ENCODE measurements at regions not wholly inside any gene's neighbourhood (a gene's known extent, or its start where the extent isn't known, plus 50 kb on each side); places are given as distances from the start of the nearest gene placed in this dataset.

DNA sequence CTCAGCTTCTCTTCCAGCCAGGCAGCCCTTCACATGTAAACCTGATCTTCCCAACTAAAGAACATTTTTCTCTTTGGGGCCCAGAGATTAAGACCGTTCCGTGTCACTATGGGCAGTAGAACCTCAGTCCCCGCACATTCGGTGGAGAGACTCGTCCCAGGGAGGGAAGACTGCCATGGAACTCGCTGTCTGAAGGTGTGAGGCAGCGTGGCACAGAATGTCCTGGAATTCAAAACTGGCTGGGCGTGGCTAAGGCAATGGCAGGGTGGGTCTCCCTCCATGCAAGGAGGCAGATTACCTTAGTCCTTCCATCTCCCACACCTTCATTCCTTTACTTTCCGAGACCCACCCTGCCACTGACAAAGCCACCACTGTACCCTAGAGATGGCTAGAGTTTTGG lies 57.4 kb upstream of the ZNF354A start:
- Histone ChIP-seq H3K4me3 (ENCODE audit: low read depth, low read length) (no peak overlapping the region), H3K4me1 (no peaks in the 10 kb centered on the region), H3K27me3 (no peaks in the 10 kb centered on the region), H3K36me3 (peaks cover 8% of the 10 kb centered on the region; the same call in 1 of the 2 replicates), H3K9me3 (no peaks in the 10 kb centered on the region)
- TF ChIP-seq, protein P1, sequence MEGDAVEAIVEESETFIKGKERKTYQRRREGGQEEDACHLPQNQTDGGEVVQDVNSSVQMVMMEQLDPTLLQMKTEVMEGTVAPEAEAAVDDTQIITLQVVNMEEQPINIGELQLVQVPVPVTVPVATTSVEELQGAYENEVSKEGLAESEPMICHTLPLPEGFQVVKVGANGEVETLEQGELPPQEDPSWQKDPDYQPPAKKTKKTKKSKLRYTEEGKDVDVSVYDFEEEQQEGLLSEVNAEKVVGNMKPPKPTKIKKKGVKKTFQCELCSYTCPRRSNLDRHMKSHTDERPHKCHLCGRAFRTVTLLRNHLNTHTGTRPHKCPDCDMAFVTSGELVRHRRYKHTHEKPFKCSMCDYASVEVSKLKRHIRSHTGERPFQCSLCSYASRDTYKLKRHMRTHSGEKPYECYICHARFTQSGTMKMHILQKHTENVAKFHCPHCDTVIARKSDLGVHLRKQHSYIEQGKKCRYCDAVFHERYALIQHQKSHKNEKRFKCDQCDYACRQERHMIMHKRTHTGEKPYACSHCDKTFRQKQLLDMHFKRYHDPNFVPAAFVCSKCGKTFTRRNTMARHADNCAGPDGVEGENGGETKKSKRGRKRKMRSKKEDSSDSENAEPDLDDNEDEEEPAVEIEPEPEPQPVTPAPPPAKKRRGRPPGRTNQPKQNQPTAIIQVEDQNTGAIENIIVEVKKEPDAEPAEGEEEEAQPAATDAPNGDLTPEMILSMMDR (IDR thresholded peaks at IDR 0.05; ENCODE audit: low read depth, low read length): no peak
- DNase-seq: no peak

DNA sequence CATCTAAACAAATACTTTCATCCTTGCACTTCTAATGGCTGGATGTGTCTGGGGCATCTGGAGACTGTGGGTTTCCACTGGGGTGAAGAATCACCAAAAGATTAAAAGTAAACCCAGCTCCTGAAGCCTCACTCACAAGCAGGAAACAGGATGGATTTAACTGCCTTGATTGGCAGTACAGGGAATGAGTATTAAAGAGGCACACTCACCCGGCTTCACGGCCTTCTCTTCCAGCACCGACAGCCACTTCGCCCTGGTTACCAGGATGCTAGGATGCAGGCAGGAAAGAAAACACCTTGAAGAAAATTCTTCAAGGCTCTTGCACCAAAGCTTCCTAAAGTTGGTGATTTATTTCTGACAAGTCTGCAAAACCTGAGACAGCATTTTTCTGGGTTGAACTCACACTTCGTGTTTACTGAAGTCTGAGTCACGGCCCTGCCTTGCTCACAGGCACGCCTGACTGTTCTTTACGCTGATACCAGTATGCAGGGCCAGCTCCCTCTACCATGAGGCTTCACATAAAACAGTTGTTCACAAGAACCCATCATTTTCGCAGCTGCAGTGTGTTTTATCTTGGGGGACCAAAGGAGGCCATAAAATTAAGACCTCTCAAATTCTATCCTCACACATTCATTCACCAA lies 56.5 kb upstream of the ZNF354A start:
- H3K27me3 ChIP-seq: no peaks in the 10 kb centered on the region
- TF ChIP-seq, protein P1 (IDR thresholded peaks at IDR 0.05; ENCODE audit: low read depth, low read length): no peak
- H3K9me3 ChIP-seq: no peaks in the 10 kb centered on the region

DNA sequence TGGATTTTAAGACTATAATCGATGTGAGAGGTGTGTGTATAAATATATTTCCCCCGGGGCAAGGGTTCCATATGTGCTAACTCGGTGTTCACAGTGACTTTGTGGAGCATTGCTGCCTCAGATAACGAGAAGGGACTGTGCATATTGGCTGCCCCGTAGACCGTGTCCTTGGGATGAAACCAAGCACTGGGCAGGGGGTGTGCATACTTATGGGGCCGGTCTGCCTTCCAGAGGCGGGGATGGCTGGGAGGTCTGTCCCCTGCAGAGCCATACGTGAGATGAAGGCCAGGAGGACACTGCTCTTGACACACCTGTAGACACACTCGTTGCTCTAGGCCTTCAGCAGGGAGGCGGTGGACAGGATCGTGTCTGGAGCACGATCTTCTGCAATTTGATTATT lies 56.0 kb upstream of the ZNF354A start:
- no peak for DNase-seq
- Histone ChIP-seq H3K36me3 (peaks cover 2% of the 10 kb centered on the region; the same call in 1 of the 2 replicates), H3K9me3 (no peaks in the 10 kb centered on the region), H3K4me3 (ENCODE audit: low read depth, low read length) (no peak overlapping the region), H3K27me3 (no peaks in the 10 kb centered on the region), H3K4me1 (no peaks in the 10 kb centered on the region)
- TF ChIP-seq, protein P1 (IDR thresholded peaks at IDR 0.05; ENCODE audit: low read depth, low read length): no peak

More for the DNA sequence above, 56.5 kb upstream of the ZNF354A start:
- Histone ChIP-seq H3K36me3 (peaks cover 2% of the 10 kb centered on the region; the same call in 1 of the 2 replicates), H3K4me1 (no peaks in the 10 kb centered on the region), H3K4me3 (ENCODE audit: low read depth, low read length) (no peak overlapping the region)
- no peak for DNase-seq

DNA sequence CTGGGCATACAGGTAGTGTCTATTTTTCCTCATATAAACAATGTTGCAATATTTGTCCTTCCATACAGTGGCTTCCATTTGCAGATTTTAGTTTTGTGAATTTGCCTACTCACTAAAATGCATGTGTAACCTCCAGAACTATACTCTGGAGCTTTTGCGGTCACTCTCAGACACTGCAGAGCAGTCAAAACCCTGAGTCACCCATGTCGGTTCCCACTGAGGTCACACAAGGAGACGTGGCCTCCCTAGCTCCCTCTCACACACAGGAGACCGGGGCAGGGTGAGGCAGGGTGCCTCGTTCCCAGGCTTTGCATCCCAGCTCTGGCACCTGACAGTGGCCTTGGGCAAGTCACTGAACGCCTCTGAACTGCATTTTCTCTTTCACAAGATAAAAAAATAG lies 55.5 kb upstream of the ZNF354A start:
- TF ChIP-seq, protein P1 (IDR thresholded peaks at IDR 0.05; ENCODE audit: low read depth, low read length): no peak
- H3K27me3 ChIP-seq: no peaks in the 10 kb centered on the region
- DNase-seq: no peak
- H3K36me3 ChIP-seq: peaks cover 2% of the 10 kb centered on the region; the same call in 1 of the 2 replicates
- no peaks in the 10 kb centered on the region for H3K9me3 ChIP-seq
- no peak overlapping the region for H3K4me3 ChIP-seq (ENCODE audit: low read depth, low read length)
- no peaks in the 10 kb centered on the region for H3K4me1 ChIP-seq

DNA sequence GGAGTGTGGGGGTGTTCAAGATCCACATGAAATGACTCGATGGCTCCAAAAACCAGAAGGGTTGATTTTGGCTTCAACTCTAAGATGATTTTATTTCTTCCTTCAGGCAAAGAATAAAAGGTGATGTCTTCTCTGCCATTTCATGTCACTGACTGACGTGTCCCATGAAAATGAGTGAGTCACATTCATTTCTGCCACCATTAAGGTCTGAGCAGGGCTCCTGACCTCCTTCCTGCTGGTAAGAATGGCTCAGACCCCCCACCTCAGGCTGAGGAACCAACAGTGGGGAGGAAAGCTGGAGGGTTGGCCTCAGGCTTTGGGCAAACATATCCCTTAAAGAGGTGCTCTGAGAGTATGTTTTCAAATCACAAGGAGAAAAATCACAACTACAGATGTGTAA lies 53.9 kb upstream of the ZNF354A start:
- Histone ChIP-seq H3K9me3 (no peaks in the 10 kb centered on the region), H3K27me3 (no peaks in the 10 kb centered on the region), H3K36me3 (peaks cover 2% of the 10 kb centered on the region; the same call in 1 of the 2 replicates), H3K4me3 (ENCODE audit: low read depth, low read length) (no peak overlapping the region), H3K4me1 (no peaks in the 10 kb centered on the region)
- no peak for DNase-seq
- TF ChIP-seq, protein P1 (IDR thresholded peaks at IDR 0.05; ENCODE audit: low read depth, low read length): no peak

DNA sequence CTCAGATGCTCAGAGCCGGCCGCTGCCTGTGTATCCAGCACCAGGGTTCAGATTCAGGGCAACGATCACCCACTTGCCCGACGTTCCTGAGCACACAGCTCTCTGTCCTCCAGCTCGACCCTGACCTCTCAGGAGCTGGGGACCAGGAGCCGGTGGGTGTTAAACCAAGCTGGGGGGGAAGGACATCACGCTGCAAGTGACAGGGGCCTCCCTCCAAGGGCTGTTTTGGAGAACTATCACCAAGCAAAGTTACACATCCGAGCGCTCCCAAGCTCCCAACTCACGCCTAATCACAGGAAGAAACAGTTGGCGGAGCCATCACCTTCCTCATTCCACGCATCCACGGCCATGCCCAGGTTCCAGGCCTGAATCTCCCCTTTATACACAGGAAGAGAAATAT lies 51.5 kb upstream of the ZNF354A start:
- no peaks in the 10 kb centered on the region; the same call in 1 of the 2 replicates for H3K36me3 ChIP-seq
- H3K9me3 ChIP-seq: no peaks in the 10 kb centered on the region
- no peaks in the 10 kb centered on the region for H3K4me1 ChIP-seq
- no peak overlapping the region for H3K4me3 ChIP-seq (ENCODE audit: low read depth, low read length)
- no peaks in the 10 kb centered on the region for H3K27me3 ChIP-seq
- DNase-seq: no peak
- TF ChIP-seq, protein P1 (IDR thresholded peaks at IDR 0.05; ENCODE audit: low read depth, low read length): no peak

All from BE2C (cell line).